Dendritic cell treated with granulocyte-macrophage colony-stimulating factor and Interleukin-4, amounts not matched to agents 40 ng/mL and 50 ng/mL, for 4 days (primary cell): ENCODE measurements at regions not wholly inside any gene's neighbourhood (a gene's known extent, or its start where the extent isn't known, plus 50 kb on each side); places are given as distances from the start of the nearest gene placed in this dataset.

Source experiments
- H3K27ac Mint-ChIP-seq: one replicate; pipeline ENCODE4 v1.8.0; 2022; ENCODE audit warnings: mild to moderate bottlenecking, mixed read lengths
- H3K27me3 Mint-ChIP-seq: one replicate; pipeline ENCODE4 v1.8.0; 2022; ENCODE audit warnings: mild to moderate bottlenecking, mixed read lengths
- H3K36me3 Mint-ChIP-seq: one replicate; pipeline ENCODE4 v1.8.0; 2022; ENCODE audit warnings: low read depth, mixed read lengths
- H3K4me1 Mint-ChIP-seq: one replicate; pipeline ENCODE4 v1.8.0; 2022; ENCODE audit warnings: low read depth, mixed read lengths
- H3K4me3 Mint-ChIP-seq: one replicate; pipeline ENCODE4 v1.8.0; 2022; ENCODE audit warnings: mild to moderate bottlenecking, moderate library complexity, mixed read lengths
- H3K9me3 Mint-ChIP-seq: one replicate; pipeline ENCODE4 v1.8.0; 2022; ENCODE audit warnings: mixed read lengths
- intact Hi-C: fragments of 100-400 bp; cut with micrococcal nuclease; formaldehyde crosslinking; loops from one replicate; pipeline ENCODE4 v1.15.0; 2022

GRCh38 chr2:128808462-128809258 lies 490.0 kb upstream of the HS6ST1 start:
- peaks cover 9% of the 10 kb centered on the region for H3K9me3 Mint-ChIP-seq
- intact Hi-C loops, result no loop called here
- H3K27me3 Mint-ChIP-seq, result no peaks in the 10 kb centered on the region
- H3K36me3 Mint-ChIP-seq, result no peaks in the 10 kb centered on the region
- H3K4me1 Mint-ChIP-seq, result no peaks in the 10 kb centered on the region
- H3K4me3 Mint-ChIP-seq, result no peak overlapping the region
- H3K27ac Mint-ChIP-seq, result no peak overlapping the region

- Mint-ChIP-seq H3K9me3 (peaks cover 9% of the 10 kb centered on the region), H3K27me3 (no peaks in the 10 kb centered on the region), H3K36me3 (no peaks in the 10 kb centered on the region), H3K4me1 (no peaks in the 10 kb centered on the region), H3K27ac (no peak overlapping the region), H3K4me3 (no peak overlapping the region)
- intact Hi-C loops, result no loop called here
Measured at GRCh38 chr2:128809259-128809636, 490.6 kb upstream of the HS6ST1 start.

- no peak overlapping the region for H3K4me3 Mint-ChIP-seq
- intact Hi-C loops, result no loop called here
- peaks cover 9% of the 10 kb centered on the region for H3K9me3 Mint-ChIP-seq
Measured at GRCh38 chr2:128809880-128810279, 491.2 kb upstream of the HS6ST1 start.

GRCh38 chr2:128812183-128812940 lies 493.7 kb upstream of the HS6ST1 start:
- peaks cover 9% of the 10 kb centered on the region for H3K9me3 Mint-ChIP-seq
- intact Hi-C loops, result no loop called here
- no peaks in the 10 kb centered on the region for H3K4me1 Mint-ChIP-seq
- no peaks in the 10 kb centered on the region for H3K27me3 Mint-ChIP-seq
- no peaks in the 10 kb centered on the region for H3K36me3 Mint-ChIP-seq
- no peak overlapping the region for H3K27ac Mint-ChIP-seq
- H3K4me3 Mint-ChIP-seq, result no peak overlapping the region

More at GRCh38 chr2:128809880-128810279, 491.2 kb upstream of the HS6ST1 start:
- Mint-ChIP-seq H3K4me1 (no peaks in the 10 kb centered on the region), H3K36me3 (no peaks in the 10 kb centered on the region), H3K27ac (no peak overlapping the region), H3K27me3 (no peaks in the 10 kb centered on the region)

GRCh38 chr2:128813352-128814034 lies 494.8 kb upstream of the HS6ST1 start:
- Mint-ChIP-seq H3K4me3 (no peak overlapping the region), H3K27me3 (no peaks in the 10 kb centered on the region), H3K36me3 (no peaks in the 10 kb centered on the region), H3K27ac (no peak overlapping the region), H3K4me1 (no peaks in the 10 kb centered on the region), H3K9me3 (peaks cover 9% of the 10 kb centered on the region)
- intact Hi-C loops, result no loop called here

GRCh38 chr2:128815248-128815647 lies 496.6 kb upstream of the HS6ST1 start:
- H3K27me3 Mint-ChIP-seq, result no peaks in the 10 kb centered on the region
- no peak overlapping the region for H3K27ac Mint-ChIP-seq
- intact Hi-C loops, result no loop called here
- H3K9me3 Mint-ChIP-seq, result peaks cover 8% of the 10 kb centered on the region
- no peaks in the 10 kb centered on the region for H3K4me1 Mint-ChIP-seq
- no peak overlapping the region for H3K4me3 Mint-ChIP-seq
- no peaks in the 10 kb centered on the region for H3K36me3 Mint-ChIP-seq

- Mint-ChIP-seq H3K4me1 (no peaks in the 10 kb centered on the region), H3K27ac (no peak overlapping the region), H3K36me3 (no peaks in the 10 kb centered on the region)
Measured at GRCh38 chr2:128817171-128817570, 498.5 kb upstream of the HS6ST1 start.

GRCh38 chr2:128817813-128818212 lies 499.1 kb upstream of the HS6ST1 start:
- intact Hi-C loops, result no loop called here
- Mint-ChIP-seq H3K4me3 (no peak overlapping the region), H3K27ac (no peak overlapping the region), H3K4me1 (no peaks in the 10 kb centered on the region), H3K36me3 (no peaks in the 10 kb centered on the region), H3K9me3 (no peaks in the 10 kb centered on the region), H3K27me3 (no peaks in the 10 kb centered on the region)

More at GRCh38 chr2:128817171-128817570, 498.5 kb upstream of the HS6ST1 start:
- no peaks in the 10 kb centered on the region for H3K9me3 Mint-ChIP-seq
- intact Hi-C loops, result no loop called here
- H3K27me3 Mint-ChIP-seq, result no peaks in the 10 kb centered on the region
- no peak overlapping the region for H3K4me3 Mint-ChIP-seq

GRCh38 chr2:128818248-128818647 lies 499.6 kb upstream of the HS6ST1 start:
- H3K4me3 Mint-ChIP-seq, result no peak overlapping the region
- H3K4me1 Mint-ChIP-seq, result no peaks in the 10 kb centered on the region
- no peaks in the 10 kb centered on the region for H3K36me3 Mint-ChIP-seq
- intact Hi-C loops, result no loop called here
- H3K9me3 Mint-ChIP-seq, result no peaks in the 10 kb centered on the region
- H3K27ac Mint-ChIP-seq, result no peak overlapping the region
- H3K27me3 Mint-ChIP-seq, result no peaks in the 10 kb centered on the region

- no peaks in the 10 kb centered on the region for H3K9me3 Mint-ChIP-seq
- H3K27me3 Mint-ChIP-seq, result no peaks in the 10 kb centered on the region
- H3K27ac Mint-ChIP-seq, result no peak overlapping the region
- intact Hi-C loops, result no loop called here
- no peaks in the 10 kb centered on the region for H3K36me3 Mint-ChIP-seq
- H3K4me3 Mint-ChIP-seq, result no peak overlapping the region
- H3K4me1 Mint-ChIP-seq, result no peaks in the 10 kb centered on the region
Measured at GRCh38 chr2:128818704-128819491, 500.2 kb upstream of the HS6ST1 start.

GRCh38 chr2:128820452-128820851 lies 501.8 kb upstream of the HS6ST1 start:
- Mint-ChIP-seq H3K27ac (no peak overlapping the region), H3K4me1 (no peaks in the 10 kb centered on the region), H3K9me3 (peaks cover 9% of the 10 kb centered on the region), H3K36me3 (no peaks in the 10 kb centered on the region), H3K27me3 (no peaks in the 10 kb centered on the region), H3K4me3 (no peak overlapping the region)
- intact Hi-C loops, result no loop called here

GRCh38 chr2:128821010-128821409 lies 502.3 kb upstream of the HS6ST1 start:
- Mint-ChIP-seq H3K27ac (no peak overlapping the region), H3K4me3 (no peak overlapping the region), H3K36me3 (no peaks in the 10 kb centered on the region), H3K27me3 (no peaks in the 10 kb centered on the region), H3K9me3 (peaks cover 9% of the 10 kb centered on the region), H3K4me1 (no peaks in the 10 kb centered on the region)
- intact Hi-C loops, result no loop called here

- intact Hi-C loops, result no loop called here
- H3K27ac Mint-ChIP-seq, result no peak overlapping the region
- no peaks in the 10 kb centered on the region for H3K27me3 Mint-ChIP-seq
- no peaks in the 10 kb centered on the region for H3K4me1 Mint-ChIP-seq
- H3K36me3 Mint-ChIP-seq, result no peaks in the 10 kb centered on the region
- no peak overlapping the region for H3K4me3 Mint-ChIP-seq
- H3K9me3 Mint-ChIP-seq, result no peaks in the 10 kb centered on the region
Measured at GRCh38 chr2:128832946-128833663, 514.4 kb upstream of the HS6ST1 start.
